Erythroblast (primary cell): ENCODE measurements at regions not wholly inside any gene's neighbourhood (a gene's known extent, or its start where the extent isn't known, plus 50 kb on each side); places are given as distances from the start of the nearest gene placed in this dataset.
"Not testable (repeated sequence)": the region's sequence is repeated elsewhere in the genome, so short reads cannot be mapped to it uniquely, and the experiment has no call there.

Experiments
- DNase-seq, 2 experiments: peaks; one replicate each; lab custom pipeline; 2025; lab: John Stamatoyannopoulos, UW
- GATA1 ChIP-seq: IDR thresholded peaks from 2 replicates; pipeline ENCODE4 v1.6.1; 2011; ENCODE audit warnings: low read depth, mild to moderate bottlenecking, control low read depth, low read length, moderate library complexity
- POLR2A ChIP-seq: IDR thresholded peaks from 2 replicates; pipeline ENCODE4 v1.6.1; 2011; ENCODE audit warnings: mild to moderate bottlenecking, low read length

GRCh38 chrX:65331371-65331770 is 203.2 kb downstream of the LAS1L start:
- TF ChIP-seq POLR2A (no peak), GATA1 (no peak)

GRCh38 chrX:65300104-65300809 is 234.3 kb downstream of the LAS1L start:
- no peak for DNase-seq
- TF ChIP-seq GATA1 (no peak), POLR2A (no peak)

More at GRCh38 chrX:65331371-65331770, 203.2 kb downstream of the LAS1L start:
- DNase-seq: no peak

GRCh38 chrX:65282905-65283304 is 251.7 kb downstream of the LAS1L start:
- not testable (repeated sequence) for DNase-seq

- TF ChIP-seq POLR2A (no peak), GATA1 (no peak)
- no peak for DNase-seq
Measured at GRCh38 chrX:65273152-65273551, 261.4 kb downstream of the LAS1L start.

GRCh38 chrX:65266482-65266881 is 268.1 kb downstream of the LAS1L start:
- TF ChIP-seq GATA1 (no peak), POLR2A (no peak)
- no peak for DNase-seq

- no peak for DNase-seq
- TF ChIP-seq POLR2A: no peak
- TF ChIP-seq GATA1: no peak
Measured at GRCh38 chrX:65253817-65254216, 277.6 kb upstream of the ZC4H2 start.

GRCh38 chrX:65241059-65241721 is 264.9 kb upstream of the ZC4H2 start:
- no peak for DNase-seq
- TF ChIP-seq GATA1 (no peak), POLR2A (no peak)

GRCh38 chrX:65203545-65203944 is 227.3 kb upstream of the ZC4H2 start:
- no peak for DNase-seq
- TF ChIP-seq POLR2A: no peak
- no peak for TF ChIP-seq GATA1

GRCh38 chrX:65196758-65197360 is 220.6 kb upstream of the ZC4H2 start:
- peak in 1 of 2 experiments; percentile 0 for DNase-seq
- TF ChIP-seq POLR2A: no peak
- no peak for TF ChIP-seq GATA1

- no peak for TF ChIP-seq POLR2A
- no peak for TF ChIP-seq GATA1
- DNase-seq: no peak
Measured at GRCh38 chrX:65195621-65196020, 219.4 kb upstream of the ZC4H2 start.

- TF ChIP-seq GATA1 (no peak), POLR2A (no peak)
- DNase-seq: no peak
Measured at GRCh38 chrX:65194547-65194946, 218.3 kb upstream of the ZC4H2 start.

GRCh38 chrX:65163325-65163724 is 187.1 kb upstream of the ZC4H2 start:
- DNase-seq: not testable (repeated sequence)

GRCh38 chrX:65148232-65148631 is 172.0 kb upstream of the ZC4H2 start:
- DNase-seq: no peak
- TF ChIP-seq GATA1 (no peak), POLR2A (no peak)

GRCh38 chrX:65136424-65136823 is 160.2 kb upstream of the ZC4H2 start:
- no peak for TF ChIP-seq GATA1
- no peak for TF ChIP-seq POLR2A
- no peak for DNase-seq
